OCI-LY3 (cell line): ENCODE measurements at regions not wholly inside any gene's neighbourhood (a gene's known extent, or its start where the extent isn't known, plus 50 kb on each side); places are given as distances from the start of the nearest gene placed in this dataset.

Source experiments
- H2AFZ ChIP-seq: fragments of 200-600, 300-600 bp; shearing (Covaris generic); 2 replicates; pipeline ENCODE4 v1.6.0; 2014; ENCODE audit warnings: antibody characterized with exemption, low read depth, low read length
- H3K27ac ChIP-seq: fragments of 200-600, 300-600 bp; sonication (generic); 2 replicates; pipeline ENCODE4 v1.5.1; 2014; ENCODE audit warnings: mild to moderate bottlenecking, low read length, moderate library complexity, mixed read lengths
- H3K27me3 ChIP-seq: fragments of 200-600, 300-600 bp; sonication (generic); 2 replicates; pipeline ENCODE4 v1.6.1; 2014; ENCODE audit warnings: low read depth, low read length, mixed read lengths
- H3K36me3 ChIP-seq: fragments of 200-600, 300-600 bp; sonication (generic); replicated peaks from 2 replicates; pipeline ENCODE3; 2014; ENCODE audit warnings: low read depth, low read length, mixed read lengths
- H3K4me1 ChIP-seq: fragments of 300-600, 200-600 bp; sonication (generic); 2 replicates; pipeline ENCODE4 v1.6.1; 2014; ENCODE audit warnings: low read length, mixed read lengths
- H3K4me2 ChIP-seq: fragments of 200-600, 300-600 bp; sonication (generic); 2 replicates; pipeline ENCODE4 v1.6.1; 2014; ENCODE audit warnings: low read length, mixed read lengths
- H3K4me3 ChIP-seq: fragments of 300-600, 200-600 bp; sonication (generic); 2 replicates; pipeline ENCODE4 v1.5.1; 2014; ENCODE audit warnings: antibody characterized with exemption, mild to moderate bottlenecking, low read length, moderate library complexity
- H3K79me2 ChIP-seq: fragments of 300-600, 200-600 bp; shearing (Covaris generic); 2 replicates; pipeline ENCODE4 v1.6.1; 2014; ENCODE audit warnings: mild to moderate bottlenecking, low read length, mixed read lengths
- H3K9ac ChIP-seq: fragments of 300-600, 200-600 bp; shearing (Covaris generic); 2 replicates; pipeline ENCODE4 v1.6.0; 2014; ENCODE audit warnings: mild to moderate bottlenecking, low read length, moderate library complexity
- H3K9me3 ChIP-seq: fragments of 200-600, 300-600 bp; shearing (Covaris generic); 2 replicates; pipeline ENCODE4 v1.6.1; 2014; ENCODE audit warnings: low read length, mixed read lengths; ENCODE audit not compliant: insufficient read depth
- H4K20me1 ChIP-seq: fragments of 200-600, 300-600 bp; sonication (generic); 2 replicates; pipeline ENCODE4 v1.6.1; 2016; ENCODE audit warnings: low read length, mixed read lengths; ENCODE audit not compliant: insufficient read depth
- EZH2phosphoT487 ChIP-seq: fragments of 200-600 bp; shearing (Covaris generic); IDR thresholded peaks from 2 replicates; pipeline ENCODE4 v1.6.1; 2018; ENCODE audit warnings: antibody characterized with exemption, mixed run types, low read depth
- TF ChIP-seq, protein P1 (sequence below): fragments of 200-600, 300-600 bp; sonication (generic); IDR thresholded peaks from 2 replicates; pipeline ENCODE4 v1.5.1; 2014; ENCODE audit warnings: antibody characterized with exemption, low read length, low read depth

DNA sequence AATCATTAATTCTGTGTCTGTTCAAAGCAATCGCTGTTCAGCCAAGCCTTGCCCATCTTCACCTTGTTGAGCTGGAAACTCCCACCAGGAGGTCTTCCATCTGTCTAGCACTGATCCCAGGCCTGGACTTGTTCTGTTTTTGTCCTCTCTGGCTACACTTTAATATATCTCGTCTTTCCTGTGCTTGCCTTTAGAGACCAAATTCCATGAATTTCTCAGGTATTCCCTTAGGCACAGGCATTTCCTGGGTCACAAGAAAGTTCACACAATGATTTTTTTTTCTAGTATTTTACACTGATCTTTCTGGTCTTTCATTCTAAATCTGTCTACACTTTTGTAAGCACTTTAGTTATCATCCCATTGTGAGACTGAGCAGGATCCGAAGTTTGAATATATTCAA lies 116.4 kb upstream of the CCND2 start:
- Histone ChIP-seq H4K20me1 (no peaks in the 10 kb centered on the region), H3K27ac (no peak overlapping the region), H3K9ac (no peak overlapping the region), H3K4me1 (peaks cover 75% of the 10 kb centered on the region), H3K27me3 (no peaks in the 10 kb centered on the region), H3K36me3 (peaks cover 5% of the 10 kb centered on the region), H3K4me2 (no peak overlapping the region), H3K4me3 (no peak overlapping the region), H3K9me3 (no peaks in the 10 kb centered on the region; the same call in 1 of the 2 replicates), H3K79me2 (no peaks in the 10 kb centered on the region), H2AFZ (no peak overlapping the region)
- TF ChIP-seq, protein P1, sequence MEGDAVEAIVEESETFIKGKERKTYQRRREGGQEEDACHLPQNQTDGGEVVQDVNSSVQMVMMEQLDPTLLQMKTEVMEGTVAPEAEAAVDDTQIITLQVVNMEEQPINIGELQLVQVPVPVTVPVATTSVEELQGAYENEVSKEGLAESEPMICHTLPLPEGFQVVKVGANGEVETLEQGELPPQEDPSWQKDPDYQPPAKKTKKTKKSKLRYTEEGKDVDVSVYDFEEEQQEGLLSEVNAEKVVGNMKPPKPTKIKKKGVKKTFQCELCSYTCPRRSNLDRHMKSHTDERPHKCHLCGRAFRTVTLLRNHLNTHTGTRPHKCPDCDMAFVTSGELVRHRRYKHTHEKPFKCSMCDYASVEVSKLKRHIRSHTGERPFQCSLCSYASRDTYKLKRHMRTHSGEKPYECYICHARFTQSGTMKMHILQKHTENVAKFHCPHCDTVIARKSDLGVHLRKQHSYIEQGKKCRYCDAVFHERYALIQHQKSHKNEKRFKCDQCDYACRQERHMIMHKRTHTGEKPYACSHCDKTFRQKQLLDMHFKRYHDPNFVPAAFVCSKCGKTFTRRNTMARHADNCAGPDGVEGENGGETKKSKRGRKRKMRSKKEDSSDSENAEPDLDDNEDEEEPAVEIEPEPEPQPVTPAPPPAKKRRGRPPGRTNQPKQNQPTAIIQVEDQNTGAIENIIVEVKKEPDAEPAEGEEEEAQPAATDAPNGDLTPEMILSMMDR = no peak
- TF ChIP-seq EZH2phosphoT487 = no peak

- Histone ChIP-seq H3K4me3 (no peak overlapping the region), H3K4me1 (peaks cover 81% of the 10 kb centered on the region), H3K27me3 (no peaks in the 10 kb centered on the region), H4K20me1 (no peaks in the 10 kb centered on the region), H3K4me2 (no peak overlapping the region), H3K9me3 (no peaks in the 10 kb centered on the region), H3K9ac (no peak overlapping the region), H3K79me2 (no peaks in the 10 kb centered on the region), H3K27ac (peak overlapping the region; percentile 30; the same call in 1 of the 2 replicates), H2AFZ (peak overlapping the region; percentile 37; the same call in 1 of the 2 replicates), H3K36me3 (no peaks in the 10 kb centered on the region)
- TF ChIP-seq EZH2phosphoT487 = no peak
- TF ChIP-seq, protein P1 = no peak
Observed at GRCh38 chr12:4156317-4156716, 117.2 kb upstream of the CCND2 start.

GRCh38 chr12:4154672-4155225 lies 118.8 kb upstream of the CCND2 start:
- no peak overlapping the region for H2AFZ ChIP-seq
- H3K4me3 ChIP-seq = no peak overlapping the region
- peak overlapping the region; percentile 99 for H3K27ac ChIP-seq
- TF ChIP-seq, protein P1 = no peak
- no peak for TF ChIP-seq EZH2phosphoT487
- no peaks in the 10 kb centered on the region for H4K20me1 ChIP-seq
- no peaks in the 10 kb centered on the region for H3K36me3 ChIP-seq
- H3K9me3 ChIP-seq = no peaks in the 10 kb centered on the region
- peak overlapping the region; percentile 70 for H3K4me2 ChIP-seq
- H3K9ac ChIP-seq = peak overlapping the region; percentile 87; the same call in 1 of the 2 replicates
- peaks cover 81% of the 10 kb centered on the region for H3K4me1 ChIP-seq
- H3K79me2 ChIP-seq = no peaks in the 10 kb centered on the region
- H3K27me3 ChIP-seq = no peaks in the 10 kb centered on the region

GRCh38 chr12:4153343-4153892 lies 120.1 kb upstream of the CCND2 start:
- H3K9me3 ChIP-seq = no peaks in the 10 kb centered on the region
- peaks cover 84% of the 10 kb centered on the region for H3K4me1 ChIP-seq
- H3K4me2 ChIP-seq = peak overlapping the region; percentile 70
- H3K36me3 ChIP-seq = no peaks in the 10 kb centered on the region
- peak overlapping the region; percentile 99 for H3K27ac ChIP-seq
- H4K20me1 ChIP-seq = no peaks in the 10 kb centered on the region
- peak overlapping the region; percentile 87 for H3K9ac ChIP-seq
- no peak overlapping the region for H2AFZ ChIP-seq
- H3K79me2 ChIP-seq = no peaks in the 10 kb centered on the region
- TF ChIP-seq, protein P1 = peak; percentile 34
- TF ChIP-seq EZH2phosphoT487 = no peak
- H3K4me3 ChIP-seq = peak overlapping the region; percentile 13; the same call in 1 of the 2 replicates
- no peaks in the 10 kb centered on the region for H3K27me3 ChIP-seq
